HG03159 (cell line): ENCODE measurements at regions not wholly inside any gene's neighbourhood (a gene's known extent, or its start where the extent isn't known, plus 50 kb on each side); places are given as distances from the start of the nearest gene placed in this dataset.

Experiments
- ATAC-seq: cut with Tn5 transposase; IDR thresholded peaks from one replicate; pipeline ENCODE4 v1.9.1; 2021; ENCODE audit warnings: mild to moderate bottlenecking, moderate library complexity; ENCODE audit not compliant: unreplicated experiment

GRCh38 chr5:64110222-64110621 is 55.4 kb upstream of the RNF180 start:
- no peak for ATAC-seq

GRCh38 chr5:64108674-64109073 is 57.0 kb upstream of the RNF180 start:
- no peak for ATAC-seq

- ATAC-seq: no peak
Measured at GRCh38 chr5:64100203-64100602, 65.4 kb upstream of the RNF180 start.

GRCh38 chr5:64096771-64097170 is 68.9 kb upstream of the RNF180 start:
- no peak for ATAC-seq

GRCh38 chr5:64077589-64077988 is 88.1 kb upstream of the RNF180 start:
- no peak for ATAC-seq

GRCh38 chr5:64074533-64074932 is 91.1 kb upstream of the RNF180 start:
- peak; percentile 95 for ATAC-seq

GRCh38 chr5:64069486-64069885 is 96.2 kb upstream of the RNF180 start:
- no peak for ATAC-seq

- no peak for ATAC-seq
Measured at GRCh38 chr5:64050296-64050695, 88.1 kb upstream of the HTR1A start.

GRCh38 chr5:64040490-64040889 is 78.2 kb upstream of the HTR1A start:
- ATAC-seq: no peak

GRCh38 chr5:64026493-64026892 is 64.2 kb upstream of the HTR1A start:
- no peak for ATAC-seq

GRCh38 chr5:64019746-64020145 is 57.5 kb upstream of the HTR1A start:
- ATAC-seq: no peak

- no peak for ATAC-seq
Measured at GRCh38 chr5:64018966-64019365, 56.7 kb upstream of the HTR1A start.

GRCh38 chr5:64015824-64016223 is 53.6 kb upstream of the HTR1A start:
- ATAC-seq: no peak
